ENCODE measurements at regions not wholly inside any gene's neighbourhood (a gene's known extent, or its start where the extent isn't known, plus 50 kb on each side); places are given as distances from the start of the nearest gene placed in this dataset.

GRCh38 chr4:65167719-65168118 lies 502.6 kb downstream of the EPHA5 start:
- TF ChIP-seq CTCF (IDR thresholded peaks at IDR 0.05; ENCODE audit: low read depth, low read length) = no peak
- no peak for TF ChIP-seq EZH2phosphoT487 (IDR thresholded peaks at IDR 0.05; ENCODE audit: low read depth)
